Chondrocyte (in vitro differentiated cells): ENCODE measurements at regions not wholly inside any gene's neighbourhood (a gene's known extent, or its start where the extent isn't known, plus 50 kb on each side); places are given as distances from the start of the nearest gene placed in this dataset.

Experiments used
- DNase-seq: peaks from one replicate; pipeline ENCODE4 v3.0.0; 2021; ENCODE audit warnings: mixed read lengths, low spot score
- H3K27ac Mint-ChIP-seq: one replicate; pipeline ENCODE4 v1.8.0; 2021; ENCODE audit warnings: mild to moderate bottlenecking, moderate library complexity, mixed read lengths; ENCODE audit not compliant: unreplicated experiment
- H3K27me3 Mint-ChIP-seq: 2 replicates; pipeline ENCODE4 v1.8.0; 2021; ENCODE audit warnings: low read depth, mixed read lengths
- H3K36me3 Mint-ChIP-seq: 2 replicates; pipeline ENCODE4 v1.8.0; 2021; ENCODE audit warnings: low read depth, mixed read lengths
- H3K4me1 Mint-ChIP-seq: 2 replicates; pipeline ENCODE4 v1.8.0; 2021; ENCODE audit warnings: low read depth, mild to moderate bottlenecking, mixed read lengths
- H3K4me3 Mint-ChIP-seq: one replicate; pipeline ENCODE4 v1.8.0; 2021; ENCODE audit warnings: mild to moderate bottlenecking, moderate library complexity, mixed read lengths; ENCODE audit not compliant: unreplicated experiment
- H3K9me3 Mint-ChIP-seq: 2 replicates; pipeline ENCODE4 v1.8.0; 2021; ENCODE audit warnings: low read depth, mixed read lengths
- CTCF ChIP-seq: fragments of 200-600 bp; sonication (generic); IDR thresholded peaks from 2 replicates; pipeline ENCODE4 v1.5.0; 2021; ENCODE audit warnings: antibody characterized with exemption, mild to moderate bottlenecking, moderate library complexity

DNA sequence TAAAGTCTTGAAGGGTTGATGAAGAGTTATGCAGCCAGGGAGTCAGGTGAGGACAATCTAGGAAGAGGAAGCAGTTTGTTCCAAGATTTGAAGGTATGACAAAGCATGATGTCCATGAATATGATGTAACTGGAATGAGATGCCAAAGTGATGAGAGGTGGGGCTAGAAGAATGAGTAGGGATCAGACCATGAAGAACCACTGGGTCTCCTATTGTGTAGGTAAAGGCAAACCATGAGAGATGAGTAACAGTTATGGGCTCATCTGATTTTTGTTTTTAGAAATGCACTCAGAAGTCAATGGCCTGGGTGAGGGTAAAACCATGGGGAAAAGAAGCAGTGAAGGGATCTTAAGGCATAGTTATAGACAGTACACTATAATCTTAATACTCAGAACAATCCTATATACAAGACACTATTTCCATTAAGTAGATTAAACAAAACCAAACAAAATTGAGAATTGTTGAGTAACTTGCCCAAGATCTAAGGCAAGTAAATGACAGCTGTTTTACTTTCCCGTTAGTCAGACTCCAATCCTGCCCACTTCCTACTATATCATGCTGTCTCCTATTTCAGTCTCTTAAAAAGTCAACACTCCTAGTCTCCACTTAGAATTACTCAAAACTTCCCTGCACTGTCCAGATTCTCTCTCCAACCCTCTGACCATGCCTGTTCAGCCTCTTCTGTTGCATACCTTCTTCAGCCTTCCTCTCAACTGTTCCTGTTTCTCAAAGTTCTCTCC lies 393.8 kb upstream of the MEF2C start:
- no peaks in the 10 kb centered on the region for H3K27me3 Mint-ChIP-seq
- H3K9me3 Mint-ChIP-seq: peaks cover 5% of the 10 kb centered on the region
- peak overlapping the region; percentile 71 for H3K27ac Mint-ChIP-seq
- peaks cover 34% of the 10 kb centered on the region for H3K4me1 Mint-ChIP-seq
- no peak overlapping the region for H3K4me3 Mint-ChIP-seq
- TF ChIP-seq CTCF: no peak
- H3K36me3 Mint-ChIP-seq: no peaks in the 10 kb centered on the region
- no peak for DNase-seq

DNA sequence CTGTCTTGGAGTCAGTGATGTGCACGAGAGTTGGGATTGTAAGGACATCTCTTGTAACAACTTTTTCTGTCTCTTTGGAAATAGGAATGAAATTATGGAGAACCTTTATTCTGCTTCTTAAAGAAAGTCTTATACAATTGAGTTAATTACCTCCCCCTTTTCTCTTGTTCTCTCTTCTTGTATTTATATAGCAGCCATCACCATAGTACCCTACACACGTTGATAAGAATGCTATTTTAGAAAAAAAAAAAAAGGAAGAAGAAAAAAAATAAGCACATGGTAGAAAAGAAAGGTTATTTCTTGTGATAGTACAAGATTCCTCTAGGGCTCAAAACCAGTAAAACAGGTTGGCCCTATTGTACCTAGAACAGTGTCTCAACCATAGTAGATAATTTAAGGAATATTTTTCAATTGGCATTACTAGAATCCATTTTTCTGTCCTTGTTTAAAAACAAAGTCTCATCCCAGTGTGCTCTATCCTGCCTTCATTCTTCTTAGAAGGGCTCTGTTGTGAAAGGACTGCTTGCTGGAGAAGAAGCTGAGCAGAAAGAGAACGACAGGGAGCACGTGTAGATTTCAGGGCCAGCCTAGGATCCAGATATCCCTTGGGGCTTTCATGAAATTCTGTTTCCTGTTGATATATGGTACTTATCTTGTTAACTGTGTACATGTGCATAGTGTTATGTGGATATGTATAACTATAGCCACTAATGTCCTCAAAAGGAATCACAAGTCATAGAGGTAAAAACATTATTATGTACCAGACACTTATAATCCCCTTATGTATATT lies 392.3 kb upstream of the MEF2C start:
- H3K9me3 Mint-ChIP-seq: peaks cover 5% of the 10 kb centered on the region
- no peaks in the 10 kb centered on the region for H3K36me3 Mint-ChIP-seq
- no peak overlapping the region for H3K27ac Mint-ChIP-seq
- no peaks in the 10 kb centered on the region for H3K27me3 Mint-ChIP-seq
- peaks cover 32% of the 10 kb centered on the region for H3K4me1 Mint-ChIP-seq
- no peak for TF ChIP-seq CTCF
- no peak overlapping the region for H3K4me3 Mint-ChIP-seq
- DNase-seq: no peak

DNA sequence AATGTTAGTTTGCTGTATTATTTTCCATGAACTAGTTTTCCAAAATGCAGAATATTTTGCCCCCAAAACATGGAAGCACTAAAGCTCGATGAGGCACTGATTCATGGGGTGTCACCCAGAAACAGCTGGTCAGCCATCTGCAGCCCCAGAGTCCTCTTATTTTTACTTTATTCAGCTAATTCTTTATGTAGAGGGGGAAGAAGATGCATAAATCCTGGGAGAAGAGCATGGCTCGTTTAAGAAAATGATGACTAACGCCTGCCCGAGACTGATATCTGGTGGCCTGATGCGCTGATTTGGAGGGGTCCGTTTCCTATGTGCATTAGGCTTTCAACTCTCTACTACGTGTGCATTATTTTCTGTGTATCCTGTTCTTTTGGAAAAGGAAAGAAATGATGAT lies 390.3 kb upstream of the MEF2C start:
- Mint-ChIP-seq H3K4me1 (peaks cover 28% of the 10 kb centered on the region), H3K27ac (no peak overlapping the region), H3K9me3 (peaks cover 5% of the 10 kb centered on the region), H3K4me3 (no peak overlapping the region), H3K36me3 (no peaks in the 10 kb centered on the region), H3K27me3 (no peaks in the 10 kb centered on the region)
- no peak for TF ChIP-seq CTCF
- no peak for DNase-seq

DNA sequence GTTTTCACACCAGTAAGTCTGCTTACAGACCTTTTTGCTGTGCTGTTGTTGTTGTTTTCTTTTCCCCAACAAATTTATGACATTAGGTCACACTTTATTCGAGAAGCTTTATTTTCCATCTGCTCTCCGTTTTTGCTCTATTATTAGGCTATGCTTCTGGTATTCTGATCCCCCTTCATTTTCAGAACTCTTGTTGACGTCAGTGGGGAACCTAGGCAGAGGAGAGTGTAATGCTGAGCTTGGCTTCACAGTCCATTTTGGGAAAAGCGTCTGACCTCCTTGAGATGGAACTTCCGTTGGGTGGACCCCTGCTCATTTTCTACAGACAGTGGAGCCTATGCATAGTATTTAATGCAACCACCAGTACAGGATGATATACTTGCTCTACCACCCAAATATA lies 387.9 kb upstream of the MEF2C start:
- H3K36me3 Mint-ChIP-seq: no peaks in the 10 kb centered on the region
- H3K4me3 Mint-ChIP-seq: no peak overlapping the region
- no peak for DNase-seq
- no peak overlapping the region for H3K27ac Mint-ChIP-seq
- no peaks in the 10 kb centered on the region for H3K9me3 Mint-ChIP-seq
- H3K4me1 Mint-ChIP-seq: peaks cover 17% of the 10 kb centered on the region
- no peak for TF ChIP-seq CTCF
- H3K27me3 Mint-ChIP-seq: no peaks in the 10 kb centered on the region

DNA sequence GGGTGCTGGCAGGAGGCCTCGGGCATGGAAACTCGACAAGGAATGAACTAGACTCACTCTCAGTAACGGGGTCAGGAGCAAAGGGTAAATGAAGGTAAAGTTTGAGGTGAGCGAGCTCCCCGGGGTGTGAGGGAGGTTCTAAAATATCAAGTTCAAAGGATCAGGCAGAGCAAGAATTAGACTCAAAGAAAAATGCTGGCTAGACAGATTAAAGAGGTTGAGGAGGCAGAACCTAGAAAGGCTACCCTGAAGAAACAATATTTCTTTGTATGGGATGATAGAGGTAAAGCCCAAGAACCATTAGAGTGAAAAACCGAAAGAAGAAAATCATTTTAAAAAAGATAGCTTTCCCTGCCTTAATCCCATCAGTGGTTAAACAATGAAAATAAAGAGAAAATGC lies 386.7 kb upstream of the MEF2C start:
- Mint-ChIP-seq H3K9me3 (peaks cover 5% of the 10 kb centered on the region), H3K27ac (no peak overlapping the region), H3K4me1 (peaks cover 29% of the 10 kb centered on the region), H3K4me3 (no peak overlapping the region), H3K27me3 (no peaks in the 10 kb centered on the region), H3K36me3 (no peaks in the 10 kb centered on the region)
- TF ChIP-seq CTCF: no peak
- DNase-seq: no peak
